ENCODE measurements at regions not wholly inside any gene's neighbourhood (a gene's known extent, or its start where the extent isn't known, plus 50 kb on each side); places are given as distances from the start of the nearest gene placed in this dataset.

GRCh38 chr12:89859508-89860220, 151.0 kb upstream of the ATP2B1 start:
- no peak for DNase-seq (ENCODE audit: low spot score)

GRCh38 chr12:89858718-89859117, 150.1 kb upstream of the ATP2B1 start:
- no peak for DNase-seq (ENCODE audit: low spot score)

- no peak for DNase-seq (ENCODE audit: low spot score)
Measured at GRCh38 chr12:89857652-89858274, 149.1 kb upstream of the ATP2B1 start.

GRCh38 chr12:89856431-89856830, 147.8 kb upstream of the ATP2B1 start:
- no peak for DNase-seq (ENCODE audit: low spot score)

GRCh38 chr12:89848732-89849131, 140.1 kb upstream of the ATP2B1 start:
- DNase-seq (ENCODE audit: low spot score), result no peak

- DNase-seq (ENCODE audit: low spot score), result no peak
Measured at GRCh38 chr12:89846473-89847055, 137.9 kb upstream of the ATP2B1 start.

GRCh38 chr12:89845767-89846166, 137.1 kb upstream of the ATP2B1 start:
- no peak for DNase-seq (ENCODE audit: low spot score)

- DNase-seq (ENCODE audit: low spot score), result no peak
Measured at GRCh38 chr12:89845366-89845765, 136.7 kb upstream of the ATP2B1 start.

GRCh38 chr12:89844539-89844938, 135.9 kb upstream of the ATP2B1 start:
- DNase-seq (ENCODE audit: low spot score), result no peak

- no peak for DNase-seq (ENCODE audit: low spot score)
Measured at GRCh38 chr12:89840162-89840922, 131.7 kb upstream of the ATP2B1 start.

- no peak for DNase-seq (ENCODE audit: low spot score)
Measured at GRCh38 chr12:89839444-89839843, 130.8 kb upstream of the ATP2B1 start.

GRCh38 chr12:89838833-89839232, 130.2 kb upstream of the ATP2B1 start:
- no peak for DNase-seq (ENCODE audit: low spot score)

GRCh38 chr12:89836026-89836425, 127.4 kb upstream of the ATP2B1 start:
- DNase-seq (ENCODE audit: low spot score), result no peak

- no peak for DNase-seq (ENCODE audit: low spot score)
Measured at GRCh38 chr12:89834676-89835075, 126.0 kb upstream of the ATP2B1 start.

- no peak for DNase-seq (ENCODE audit: low spot score)
Measured at GRCh38 chr12:89833337-89834252, 125.0 kb upstream of the ATP2B1 start.

- no peak for DNase-seq (ENCODE audit: low spot score)
Measured at GRCh38 chr12:89832336-89832735, 123.7 kb upstream of the ATP2B1 start.

GRCh38 chr12:89831310-89832095, 122.9 kb upstream of the ATP2B1 start:
- no peak for DNase-seq (ENCODE audit: low spot score)

GRCh38 chr12:89829434-89829975, 120.9 kb upstream of the ATP2B1 start:
- DNase-seq (ENCODE audit: low spot score), result no peak

GRCh38 chr12:89828575-89828974, 119.9 kb upstream of the ATP2B1 start:
- no peak for DNase-seq (ENCODE audit: low spot score)

- DNase-seq (ENCODE audit: low spot score), result no peak
Measured at GRCh38 chr12:89827592-89827991, 119.0 kb upstream of the ATP2B1 start.
